K562 (cell line): ENCODE measurements at regions not wholly inside any gene's neighbourhood (a gene's known extent, or its start where the extent isn't known, plus 50 kb on each side); places are given as distances from the start of the nearest gene placed in this dataset.

Source experiments
- ATAC-seq: fragments of 200-7000 bp; cut with Tn5 transposase; 3 replicates; pipeline ENCODE4 v1.9.1; 2020; ENCODE audit warnings: moderate library complexity
- BruUV-seq: library from RNA; stranded (reverse); fragments of 400-500 nt; replicated peaks from 2 replicates; lab custom pipeline; 2021; lab: Mats Ljungman, UMichigan
- CTCF ChIA-PET: fragments of 300-600 bp; formaldehyde crosslinking; extraction: SDS; loops from one replicate; lab custom pipeline; 2021; ENCODE audit warnings: low intra/inter-chr PET ratio; lab: Yijun Ruan, JAX
- POLR2A ChIA-PET: fragments of 300-600, 350-650 bp; sonication (Branson Sonifier 250); formaldehyde crosslinking; extraction: SDS; loops from one replicate; lab custom pipeline; 2021; ENCODE audit warnings: antibody characterized with exemption, inconsistent platforms; lab: Yijun Ruan, JAX
- DNase-seq, 4 experiments: peaks; one replicate each; pipeline versions ENCODE4 v3.0.0 to v3.0.0-alpha.2; 2011 to 2018; ENCODE audit warnings: low spot score in 3 of 4, mixed read lengths in 3 of 4; ENCODE audit errors: extremely low read depth in 1 of 4
- FAIRE-seq: peaks from 2 replicates; lab custom pipeline; 2011; peaks lifted over from hg19 to GRCh38; lab: Jason Lieb, UNC
- H2AFZ ChIP-seq: 2 replicates; pipeline ENCODE4 v1.6.0; 2011; ENCODE audit warnings: low read depth, low read length, control low read depth, inconsistent platforms
- H3K27ac ChIP-seq: fragments of 200-600 bp; 3 replicates; pipeline ENCODE4 v1.8.0; 2011; ENCODE audit warnings: low read depth, mild to moderate bottlenecking, control low read depth, inconsistent platforms, low read length, moderate library complexity, mixed read lengths; ENCODE audit errors: extremely low read depth
- H3K27me3 ChIP-seq, 2 experiments: fragments of 300-600 bp in 1 of 2; 2 replicates in 1 of 2; 3 replicates in 1 of 2; pipeline versions ENCODE4 v1.6.0 to v1.8.0; 2011; ENCODE audit warnings: inconsistent platforms in 2 of 2, low read length in 2 of 2, mild to moderate bottlenecking in 1 of 2, mixed read lengths in 1 of 2, moderate library complexity in 1 of 2; ENCODE audit not compliant: control insufficient read depth in 2 of 2, insufficient read depth in 2 of 2
- H3K36me3 ChIP-seq: fragments of 300-600 bp; 3 replicates; pipeline ENCODE4 v1.8.0; 2011; ENCODE audit warnings: mild to moderate bottlenecking, low read length, inconsistent platforms; ENCODE audit not compliant: control insufficient read depth, insufficient read depth
- H3K4me1 ChIP-seq, 2 experiments: fragments of 200-600 bp in 1 of 2; replicated peaks in 1 of 2; 2 replicates in 1 of 2; 3 replicates in 1 of 2; pipeline versions ENCODE4 v1.5.1 to v1.8.0; 2011; ENCODE audit warnings: inconsistent platforms in 2 of 2, low read length in 2 of 2, mild to moderate bottlenecking in 1 of 2, mixed read lengths in 1 of 2, moderate library complexity in 1 of 2; ENCODE audit not compliant: control insufficient read depth in 2 of 2, insufficient read depth in 2 of 2
- H3K4me2 ChIP-seq: 2 replicates; pipeline ENCODE4 v1.6.1; 2011; ENCODE audit warnings: low read length, control low read depth, inconsistent platforms, mixed read lengths; ENCODE audit not compliant: insufficient read depth
- H3K4me3 ChIP-seq: fragments of 200-600 bp; sonication (generic), shearing (Covaris generic); 2 replicates; pipeline ENCODE4 v1.5.1; 2016; ENCODE audit warnings: control low read depth, inconsistent platforms
- H3K79me2 ChIP-seq: fragments of 200-600 bp; 3 replicates; pipeline ENCODE4 v1.8.0; 2011; ENCODE audit warnings: low read length, inconsistent platforms; ENCODE audit not compliant: control insufficient read depth, insufficient read depth
- H3K9ac ChIP-seq, 2 experiments: 2 replicates each; pipeline versions ENCODE4 v1.6.0 to v1.6.1; 2011; ENCODE audit warnings: low read depth in 2 of 2, low read length in 2 of 2, control low read depth in 1 of 2, inconsistent platforms in 1 of 2, mild to moderate bottlenecking in 1 of 2, mixed read lengths in 1 of 2; ENCODE audit not compliant: insufficient read depth in 1 of 2
- H3K9me1 ChIP-seq: one replicate; pipeline ENCODE4 v1.6.0; 2011; ENCODE audit warnings: inconsistent platforms, mild to moderate bottlenecking, low read length, moderate library complexity; ENCODE audit not compliant: control insufficient read depth, insufficient read depth
- H3K9me3 ChIP-seq: replicated peaks from 2 replicates; pipeline ENCODE4 v1.5.1; 2011; ENCODE audit warnings: low read depth, low read length, inconsistent platforms; ENCODE audit not compliant: control insufficient read depth, insufficient read depth
- H4K20me1 ChIP-seq: replicated peaks from 2 replicates; pipeline ENCODE4 v1.6.1; 2011; ENCODE audit warnings: low read length, inconsistent platforms, mixed read lengths; ENCODE audit not compliant: control insufficient read depth, insufficient read depth
- CBX8 ChIP-seq: fragments of 200-600 bp; sonication (generic); IDR thresholded peaks from 2 replicates; pipeline ENCODE4 v1.6.1; 2012; ENCODE audit warnings: borderline replicate concordance, mixed run types, low read depth, mild to moderate bottlenecking, moderate library complexity, mixed read lengths, low read length, control low read depth, inconsistent platforms; ENCODE audit not compliant: poor library complexity, severe bottlenecking; ENCODE audit errors: extremely low read depth
- DDX20 ChIP-seq: fragments of 450-650 bp; IDR thresholded peaks from 2 replicates; pipeline ENCODE4 v1.6.1; 2016; ENCODE audit warnings: missing genetic modification characterization, low read depth, mild to moderate bottlenecking, missing compliant biosample characterization, moderate library complexity
- FOXJ2 ChIP-seq: fragments of 200-800 bp; sonication (Bioruptor generic); IDR thresholded peaks from 2 replicates; pipeline ENCODE4 v1.6.1; 2016; ENCODE audit warnings: missing genetic modification characterization, missing compliant biosample characterization
- GTF2A2 ChIP-seq: IDR thresholded peaks from 2 replicates; pipeline ENCODE4 v1.6.1; 2016; ENCODE audit warnings: mild to moderate bottlenecking, missing genetic modification characterization, missing compliant biosample characterization
- HOXB6 ChIP-seq: fragments of 250-450 bp; sonication (Bioruptor Pico); IDR thresholded peaks from 2 replicates; pipeline ENCODE4 v1.5.1; 2022; ENCODE audit warnings: mild to moderate bottlenecking, borderline replicate concordance
- MXI1 ChIP-seq: IDR thresholded peaks from 2 replicates; pipeline ENCODE4 v1.6.1; 2011; ENCODE audit warnings: low read depth, mild to moderate bottlenecking, improper control_type of control experiment, low read length
- NFE2 ChIP-seq: IDR thresholded peaks from 2 replicates; pipeline ENCODE4 v1.6.1; 2014; ENCODE audit warnings: antibody characterized with exemption, low read depth
- NR4A1 ChIP-seq, 2 experiments: fragments of 250-450 bp in 1 of 2; fragments of 450-650 bp in 1 of 2; sonication (Bioruptor Pico) in 1 of 2; IDR thresholded peaks; 2 replicates each; pipeline versions ENCODE4 v1.4.0 to v1.6.1; 2016 to 2020; ENCODE audit warnings: mild to moderate bottlenecking in 2 of 2, missing compliant biosample characterization in 1 of 2, missing genetic modification characterization in 1 of 2, moderate library complexity in 1 of 2
- PHB ChIP-seq: fragments of 250-450 bp; sonication (Bioruptor Pico); IDR thresholded peaks from 2 replicates; pipeline ENCODE4 v1.5.0; 2021
- PHF8 ChIP-seq: fragments of 200-600 bp; sonication (generic); IDR thresholded peaks from 2 replicates; pipeline ENCODE4 v1.6.1; 2012; ENCODE audit warnings: mixed run types, mild to moderate bottlenecking, inconsistent platforms, low read length, moderate library complexity, borderline replicate concordance
- POLR2AphosphoS5 ChIP-seq: IDR thresholded peaks from 2 replicates; pipeline ENCODE4 v1.6.1; 2011; ENCODE audit warnings: mild to moderate bottlenecking, low read depth, low read length, moderate library complexity; ENCODE audit not compliant: control insufficient read depth, insufficient read depth
- RBM22 ChIP-seq: fragments of 200-400 bp; formaldehyde crosslinking; IDR thresholded peaks from 2 replicates; pipeline ENCODE4 v1.6.1; 2018; ENCODE audit warnings: low read length, low read depth; ENCODE audit not compliant: poor library complexity, severe bottlenecking
- TARDBP ChIP-seq: fragments of 450-650 bp; IDR thresholded peaks from 2 replicates; pipeline ENCODE4 v1.6.1; 2016
- WHSC1 ChIP-seq: IDR thresholded peaks from one replicate; pipeline ENCODE4 v1.6.1; 2012; ENCODE audit warnings: low read length, control low read depth, inconsistent platforms
- ZBTB1 ChIP-seq: sonication (generic); formaldehyde crosslinking; IDR thresholded peaks from 2 replicates; pipeline ENCODE4 v1.8.1; 2023; ENCODE audit warnings: missing genetic modification reagents, low read depth, mild to moderate bottlenecking, borderline replicate concordance
- ZBTB8A ChIP-seq: fragments of 450-650 bp; IDR thresholded peaks from 2 replicates; pipeline ENCODE4 v1.6.1; 2018; ENCODE audit warnings: mild to moderate bottlenecking, moderate library complexity; ENCODE audit not compliant: partially characterized antibody
- WGBS: fragments of 100-300 bp; shearing (Covaris generic); methylation state at CpG from one replicate; pipeline ENCODE4 v1.1.6; 2016; ENCODE audit warnings: low coverage, mixed read lengths; ENCODE audit not compliant: insufficient coverage; ENCODE audit errors: missing lambda C conversion rate; 5-methylcytosine and 5-hydroxymethylcytosine counted together
- in situ Hi-C: fragments of 300-500 bp; cut with MboI; formaldehyde crosslinking; loops from 4 replicates; pipeline ENCODE4 v1.15.0; 2018; ENCODE audit warnings: inconsistent platforms, mixed read lengths
- intact Hi-C: fragments of 100-400 bp; cut with micrococcal nuclease; formaldehyde crosslinking; loops from 2 replicates; pipeline ENCODE4 v1.14.2; 2022
- TF ChIP-seq, protein P1 (sequence below): fragments of 200-800 bp; sonication (Bioruptor generic); IDR thresholded peaks from 2 replicates; pipeline ENCODE4 v1.6.1; 2017; ENCODE audit warnings: missing genetic modification characterization, missing compliant biosample characterization
- TF ChIP-seq, protein P2 (sequence below): fragments of 450-650 bp; IDR thresholded peaks from 2 replicates; pipeline ENCODE4 v1.6.1; 2016; ENCODE audit warnings: antibody characterized with exemption

DNA sequence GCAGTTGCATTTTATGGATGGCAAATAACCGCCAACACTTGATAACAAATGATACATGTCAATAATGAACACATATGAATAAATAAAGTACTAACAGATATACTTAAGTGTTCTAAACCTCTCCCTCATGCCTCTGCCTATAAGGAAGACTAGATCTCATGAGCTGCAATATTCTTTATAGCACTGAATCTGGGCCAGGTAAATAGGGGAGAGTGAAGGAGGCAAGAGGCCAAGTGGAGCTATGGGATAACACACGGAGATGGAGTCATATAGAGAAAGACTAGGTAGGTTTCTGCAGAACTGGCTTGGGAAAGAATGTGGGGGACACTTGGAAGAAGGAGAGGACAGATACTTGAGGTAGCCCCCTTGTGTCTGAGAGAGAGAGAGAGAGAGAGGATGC is 354.2 kb upstream of the CFAP20DC start:
- no peaks in the 10 kb centered on the region for H3K36me3 ChIP-seq
- TF ChIP-seq DDX20 (tag) (no peak), MXI1 (no peak), RBM22 (no peak), WHSC1 (no peak), FOXJ2 (tag) (no peak), PHF8 (no peak), PHB (CRISPR knock-in tag) (no peak), ZBTB8A (no peak), NR4A1 (CRISPR knock-in tag; IDR thresholded peaks at IDR 0.05) (no peak), NR4A1 (tag; IDR thresholded peaks at IDR 0.05) (no peak), TARDBP (no peak), GTF2A2 (tag) (no peak), POLR2AphosphoS5 (no peak), HOXB6 (CRISPR knock-in tag) (no peak), CBX8 (no peak), NFE2 (no peak), ZBTB1 (CRISPR knock-in tag) (no peak)
- TF ChIP-seq, protein P1, sequence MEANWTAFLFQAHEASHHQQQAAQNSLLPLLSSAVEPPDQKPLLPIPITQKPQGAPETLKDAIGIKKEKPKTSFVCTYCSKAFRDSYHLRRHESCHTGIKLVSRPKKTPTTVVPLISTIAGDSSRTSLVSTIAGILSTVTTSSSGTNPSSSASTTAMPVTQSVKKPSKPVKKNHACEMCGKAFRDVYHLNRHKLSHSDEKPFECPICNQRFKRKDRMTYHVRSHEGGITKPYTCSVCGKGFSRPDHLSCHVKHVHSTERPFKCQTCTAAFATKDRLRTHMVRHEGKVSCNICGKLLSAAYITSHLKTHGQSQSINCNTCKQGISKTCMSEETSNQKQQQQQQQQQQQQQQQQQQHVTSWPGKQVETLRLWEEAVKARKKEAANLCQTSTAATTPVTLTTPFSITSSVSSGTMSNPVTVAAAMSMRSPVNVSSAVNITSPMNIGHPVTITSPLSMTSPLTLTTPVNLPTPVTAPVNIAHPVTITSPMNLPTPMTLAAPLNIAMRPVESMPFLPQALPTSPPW, result no peak
- TF ChIP-seq, protein P2, sequence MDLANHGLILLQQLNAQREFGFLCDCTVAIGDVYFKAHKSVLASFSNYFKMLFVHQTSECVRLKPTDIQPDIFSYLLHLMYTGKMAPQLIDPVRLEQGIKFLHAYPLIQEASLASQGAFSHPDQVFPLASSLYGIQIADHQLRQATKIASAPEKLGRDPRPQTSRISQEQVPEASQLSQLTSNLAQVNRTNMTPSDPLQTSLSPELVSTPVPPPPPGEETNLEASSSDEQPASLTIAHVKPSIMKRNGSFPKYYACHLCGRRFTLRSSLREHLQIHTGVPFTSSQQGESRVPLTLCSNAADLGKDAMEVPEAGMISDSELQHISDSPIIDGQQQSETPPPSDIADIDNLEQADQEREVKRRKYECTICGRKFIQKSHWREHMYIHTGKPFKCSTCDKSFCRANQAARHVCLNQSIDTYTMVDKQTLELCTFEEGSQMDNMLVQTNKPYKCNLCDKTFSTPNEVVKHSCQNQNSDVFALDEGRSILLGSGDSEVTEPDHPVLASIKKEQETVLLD, result no peak
- TF ChIP-seq, all 486 proteins: peak for 0
- 0% methylated on average over 2 of the region's 2 CpGs for WGBS
- POLR2A ChIA-PET, result no interaction called here
- H3K9me3 ChIP-seq, result no peaks in the 10 kb centered on the region
- H3K4me1 ChIP-seq, result no peaks in the 10 kb centered on the region
- no peak overlapping the region for H3K4me2 ChIP-seq
- FAIRE-seq (no peak), ATAC-seq (no peak), DNase-seq (no peak)
- BruUV-seq, result no TSS peak
- peaks cover 0 to 5% of the 10 kb centered on the region in 2 experiments; a peak in 1 of 5 replicates for H3K27me3 ChIP-seq
- no peaks in the 10 kb centered on the region for H3K79me2 ChIP-seq
- H3K9ac ChIP-seq, result no peak overlapping the region
- H3K9me1 ChIP-seq, result no peaks in the 10 kb centered on the region
- no peak overlapping the region for H2AFZ ChIP-seq
- no peaks in the 10 kb centered on the region for H4K20me1 ChIP-seq
- no peak overlapping the region for H3K4me3 ChIP-seq
- in situ Hi-C loops, result no loop called here
- intact Hi-C loops, result no loop called here
- no peak overlapping the region for H3K27ac ChIP-seq
- CTCF ChIA-PET, result no interaction called here
